OCI-LY3 (cell line): ENCODE measurements at regions not wholly inside any gene's neighbourhood (a gene's known extent, or its start where the extent isn't known, plus 50 kb on each side); places are given as distances from the start of the nearest gene placed in this dataset.

Source experiments
- EZH2phosphoT487 ChIP-seq: fragments of 200-600 bp; shearing (Covaris generic); IDR thresholded peaks from 2 replicates; pipeline ENCODE4 v1.6.1; 2018; ENCODE audit warnings: antibody characterized with exemption, mixed run types, low read depth
- TF ChIP-seq, protein P1 (sequence below): fragments of 200-600, 300-600 bp; sonication (generic); IDR thresholded peaks from 2 replicates; pipeline ENCODE4 v1.5.1; 2014; ENCODE audit warnings: antibody characterized with exemption, low read length, low read depth

DNA sequence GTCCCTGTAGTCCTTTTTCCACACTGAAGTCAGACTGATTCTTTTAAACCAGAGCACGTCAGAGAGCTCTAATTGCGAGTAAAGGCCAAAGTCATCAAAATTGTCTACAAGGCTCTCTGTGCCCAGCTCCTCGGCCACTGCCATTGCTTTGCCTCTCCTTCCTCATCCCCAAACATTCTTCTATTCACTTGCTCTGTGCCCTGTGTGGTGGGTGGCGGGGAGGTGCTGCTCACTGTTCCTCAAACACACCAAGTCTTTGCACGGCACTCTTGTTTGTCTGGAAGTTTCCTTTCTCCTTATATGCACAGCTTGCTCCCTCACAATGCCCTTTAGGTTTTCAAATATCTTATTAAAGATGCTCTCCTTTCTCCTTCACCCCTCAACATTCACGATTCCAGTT is 100.1 kb upstream of the FSHR start:
- TF ChIP-seq, protein P1, sequence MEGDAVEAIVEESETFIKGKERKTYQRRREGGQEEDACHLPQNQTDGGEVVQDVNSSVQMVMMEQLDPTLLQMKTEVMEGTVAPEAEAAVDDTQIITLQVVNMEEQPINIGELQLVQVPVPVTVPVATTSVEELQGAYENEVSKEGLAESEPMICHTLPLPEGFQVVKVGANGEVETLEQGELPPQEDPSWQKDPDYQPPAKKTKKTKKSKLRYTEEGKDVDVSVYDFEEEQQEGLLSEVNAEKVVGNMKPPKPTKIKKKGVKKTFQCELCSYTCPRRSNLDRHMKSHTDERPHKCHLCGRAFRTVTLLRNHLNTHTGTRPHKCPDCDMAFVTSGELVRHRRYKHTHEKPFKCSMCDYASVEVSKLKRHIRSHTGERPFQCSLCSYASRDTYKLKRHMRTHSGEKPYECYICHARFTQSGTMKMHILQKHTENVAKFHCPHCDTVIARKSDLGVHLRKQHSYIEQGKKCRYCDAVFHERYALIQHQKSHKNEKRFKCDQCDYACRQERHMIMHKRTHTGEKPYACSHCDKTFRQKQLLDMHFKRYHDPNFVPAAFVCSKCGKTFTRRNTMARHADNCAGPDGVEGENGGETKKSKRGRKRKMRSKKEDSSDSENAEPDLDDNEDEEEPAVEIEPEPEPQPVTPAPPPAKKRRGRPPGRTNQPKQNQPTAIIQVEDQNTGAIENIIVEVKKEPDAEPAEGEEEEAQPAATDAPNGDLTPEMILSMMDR, result no peak
- TF ChIP-seq EZH2phosphoT487, result no peak
